GM21723 (cell line): ENCODE measurements at regions not wholly inside any gene's neighbourhood (a gene's known extent, or its start where the extent isn't known, plus 50 kb on each side); places are given as distances from the start of the nearest gene placed in this dataset.
"Not testable (repeated sequence)": the region's sequence is repeated elsewhere in the genome, so short reads cannot be mapped to it uniquely, and the experiment has no call there.

ENCODE experiments used
- ATAC-seq: cut with Tn5 transposase; IDR thresholded peaks from one replicate; pipeline ENCODE4 v1.9.1; 2021; ENCODE audit warnings: mild to moderate bottlenecking, moderate library complexity; ENCODE audit not compliant: unreplicated experiment

DNA sequence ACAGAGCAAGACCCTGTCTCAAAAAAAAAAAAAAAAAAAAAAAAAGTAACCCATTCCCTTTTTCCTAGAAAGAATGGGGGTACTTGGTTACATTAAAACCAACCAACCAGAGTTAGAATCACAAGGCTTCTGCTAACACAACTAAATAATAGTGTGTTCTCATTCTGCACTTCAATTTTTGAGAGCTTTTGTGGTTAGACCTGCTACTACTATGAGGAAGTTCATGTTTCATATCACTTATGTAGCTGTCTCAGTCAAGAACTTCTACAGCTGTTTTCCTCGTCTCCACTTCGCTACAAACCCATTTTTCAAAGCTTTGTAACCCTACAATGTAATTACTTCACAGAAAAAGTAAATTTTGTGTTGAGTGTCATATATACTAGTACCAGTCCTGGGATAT is 58.3 kb downstream of the PDHA2 start:
- ATAC-seq = no peak

DNA sequence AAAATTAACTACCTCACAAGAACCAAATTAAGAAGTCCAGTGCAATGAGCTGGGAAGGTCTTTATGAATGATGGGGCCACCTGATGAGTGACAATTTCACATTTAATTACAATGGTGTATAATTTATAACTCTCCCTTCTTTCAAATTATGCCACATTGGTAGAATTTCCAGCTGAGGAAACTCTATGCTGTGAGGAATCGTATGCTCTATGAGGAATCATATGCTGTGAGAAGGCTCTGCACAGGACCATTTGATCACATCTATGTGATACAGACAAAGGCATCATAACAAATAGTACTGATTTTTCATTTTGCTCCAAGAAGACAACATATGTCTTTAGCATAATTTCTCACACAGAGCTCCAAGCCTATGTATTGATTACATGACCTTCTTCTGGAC is 69.3 kb downstream of the PDHA2 start:
- ATAC-seq = no peak

- ATAC-seq = no peak
These were observed 70.9 kb downstream of the PDHA2 start for GRCh38 chr4:95910749-95911148.

DNA sequence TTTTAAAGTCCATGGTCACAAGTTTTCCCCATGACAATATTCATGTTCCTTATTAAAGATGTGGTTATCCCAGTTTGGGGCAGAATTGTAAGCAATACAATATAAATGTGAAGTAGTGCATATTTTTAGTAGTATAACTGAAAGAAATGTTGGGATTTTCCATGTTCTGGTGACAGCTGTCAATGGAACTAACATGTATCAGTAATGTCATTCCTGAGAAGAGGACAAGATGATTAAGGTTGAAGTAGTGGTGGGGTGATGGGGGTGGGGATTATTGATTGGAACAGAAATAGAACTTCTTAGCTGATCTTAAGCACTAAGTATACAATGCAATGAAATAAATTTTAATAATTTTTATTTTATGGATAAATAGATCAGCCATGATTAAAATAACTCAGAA is 81.6 kb downstream of the PDHA2 start:
- no peak for ATAC-seq

DNA sequence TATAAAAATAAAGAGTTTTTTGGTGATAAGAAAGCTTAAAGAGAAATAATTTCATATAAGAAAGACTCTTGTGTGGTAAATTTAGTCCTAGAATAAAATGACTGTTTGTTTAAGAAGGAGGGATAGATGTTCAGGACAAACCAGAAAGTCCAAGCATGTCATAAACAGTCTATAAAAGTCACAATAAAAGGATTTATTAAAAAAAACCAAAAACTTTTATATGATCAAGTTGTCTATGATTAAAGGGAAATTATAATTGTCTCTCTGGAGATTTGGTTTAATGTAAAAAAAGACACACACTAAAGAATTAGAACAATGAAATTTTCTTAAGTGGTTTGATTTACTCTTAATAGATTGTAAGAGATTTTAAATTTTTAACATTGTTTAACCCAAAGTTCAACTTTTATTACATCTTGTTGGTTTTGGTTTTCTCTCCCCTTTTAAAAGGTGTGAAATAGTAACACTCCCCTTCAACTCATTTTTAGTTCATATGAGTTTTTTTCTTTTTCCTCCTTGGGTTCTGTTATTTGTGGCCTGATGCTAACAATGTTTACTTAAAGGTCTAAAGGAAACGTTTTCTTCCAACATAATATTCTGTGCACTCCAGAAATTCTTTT is 89.7 kb downstream of the PDHA2 start:
- no peak for ATAC-seq

DNA sequence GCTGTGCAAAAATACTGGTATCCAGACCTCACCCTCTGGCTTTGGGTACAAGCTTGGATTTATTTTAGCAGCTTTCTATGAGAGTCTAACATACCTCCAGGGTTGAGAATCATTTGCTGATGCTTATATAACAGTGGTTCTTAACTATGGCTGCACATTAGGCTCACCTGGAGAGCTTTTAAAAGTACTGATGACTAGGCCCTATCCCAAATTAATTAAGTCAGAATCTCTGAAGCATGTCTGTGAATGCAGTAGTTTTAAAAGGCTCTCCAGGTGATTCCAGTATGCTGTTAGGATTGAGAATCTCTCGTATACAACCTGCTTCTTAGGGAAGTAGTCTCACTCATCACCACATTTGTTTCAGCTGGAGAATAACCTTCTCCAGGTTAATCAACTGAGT is 99.2 kb downstream of the PDHA2 start:
- no peak for ATAC-seq

GRCh38 chr4:95949136-95949765 is 109.4 kb downstream of the PDHA2 start:
- no peak for ATAC-seq

DNA sequence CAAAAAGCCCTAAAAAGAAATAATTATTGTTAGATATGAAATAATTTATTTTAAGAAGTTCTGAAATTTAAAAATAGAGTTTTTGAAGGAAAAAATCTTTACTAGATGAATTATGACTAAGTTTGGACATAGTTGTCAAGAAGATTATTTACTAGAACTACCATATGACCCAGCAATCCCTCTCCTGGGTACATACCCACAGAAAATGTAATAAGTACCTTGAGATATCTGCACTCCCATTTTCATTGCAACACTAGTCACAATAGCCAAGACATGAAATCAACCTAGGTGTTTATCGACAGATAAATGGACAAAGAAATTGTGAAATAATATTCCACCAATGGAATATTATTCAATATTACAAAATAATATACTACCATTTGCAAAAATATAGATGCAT is 109.9 kb downstream of the PDHA2 start:
- no peak for ATAC-seq

GRCh38 chr4:95952538-95952937 is 112.6 kb downstream of the PDHA2 start:
- not testable (repeated sequence) for ATAC-seq

DNA sequence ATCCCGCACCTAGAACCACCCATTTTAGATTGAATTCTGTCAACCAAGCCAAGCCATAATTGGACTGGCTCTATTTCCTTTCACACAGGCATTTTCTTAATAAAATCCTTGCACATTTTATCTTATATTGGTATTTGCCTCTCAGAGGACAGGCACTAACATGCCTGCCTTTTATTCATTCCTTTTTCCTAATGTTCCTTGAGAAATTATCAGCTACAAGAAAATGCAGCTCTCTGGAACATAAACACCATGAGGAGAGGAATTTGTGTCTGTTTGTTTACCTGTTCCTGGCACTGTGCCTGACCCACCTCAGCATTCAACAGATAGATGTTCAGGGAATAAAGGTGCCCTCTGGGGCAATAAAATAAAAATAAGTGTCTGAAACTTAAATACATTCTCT is 116.2 kb downstream of the PDHA2 start:
- ATAC-seq = no peak

DNA sequence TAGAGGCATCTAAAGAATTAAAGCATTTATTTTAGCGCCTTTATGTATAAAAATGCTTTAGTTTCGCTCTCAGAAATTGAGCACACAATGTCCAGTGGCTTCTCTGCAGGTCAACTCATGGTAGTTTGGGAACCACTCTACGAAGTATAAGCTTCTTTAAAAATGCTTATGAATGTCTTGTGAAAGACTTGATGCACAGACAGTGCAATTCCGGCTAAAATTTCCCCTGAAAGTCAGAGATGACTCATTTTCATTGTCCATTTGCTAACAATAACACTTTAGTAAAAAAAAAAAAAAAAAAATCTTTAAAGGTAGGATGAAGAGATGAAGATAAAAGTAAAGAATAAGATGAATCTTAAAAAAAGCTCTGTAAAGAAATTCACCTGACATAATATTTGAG is 117.2 kb downstream of the PDHA2 start:
- ATAC-seq = no peak

GRCh38 chr4:95957759-95958158 is 117.9 kb downstream of the PDHA2 start:
- ATAC-seq = no peak

DNA sequence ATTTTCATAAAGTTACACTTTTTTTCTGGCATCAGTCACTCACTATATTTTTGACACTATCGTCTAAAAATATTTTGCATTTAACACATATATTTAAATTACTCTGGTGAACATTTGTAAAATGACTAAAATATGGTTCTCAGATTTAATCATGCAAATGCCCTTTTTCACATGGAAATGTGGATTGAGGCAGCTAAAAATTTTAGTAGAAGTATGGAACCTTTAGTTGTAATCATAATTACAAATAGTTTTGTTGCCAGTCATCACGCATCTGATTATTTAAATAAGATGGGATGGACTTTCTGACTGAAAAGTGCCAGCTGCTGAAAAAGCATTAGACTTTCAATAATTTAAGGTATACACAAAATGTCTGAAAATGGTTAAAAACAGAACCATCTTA is 119.3 kb downstream of the PDHA2 start:
- ATAC-seq = no peak

DNA sequence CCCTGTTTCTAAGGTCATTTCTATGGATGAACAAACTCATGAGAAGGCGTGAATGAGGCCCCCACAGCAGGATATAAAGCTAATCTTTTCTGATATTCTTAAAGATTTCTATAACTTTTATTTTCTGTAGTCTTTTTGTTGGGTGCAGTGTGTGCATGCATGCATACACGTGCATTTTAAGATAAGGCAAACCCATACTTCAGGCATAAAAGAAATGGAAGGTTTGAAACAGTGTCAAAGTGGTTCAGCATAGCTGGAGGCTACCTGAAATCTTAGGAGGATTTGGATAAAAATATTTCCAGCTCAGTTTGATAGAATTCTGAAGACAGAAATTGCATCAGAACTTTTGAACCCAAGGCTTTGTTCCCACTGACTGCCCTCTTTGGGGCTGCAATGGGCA is 119.7 kb downstream of the PDHA2 start:
- ATAC-seq = no peak

GRCh38 chr4:95963456-95963855 is 123.6 kb downstream of the PDHA2 start:
- no peak for ATAC-seq

GRCh38 chr4:95979961-95980876 is 140.3 kb downstream of the PDHA2 start:
- ATAC-seq = no peak

DNA sequence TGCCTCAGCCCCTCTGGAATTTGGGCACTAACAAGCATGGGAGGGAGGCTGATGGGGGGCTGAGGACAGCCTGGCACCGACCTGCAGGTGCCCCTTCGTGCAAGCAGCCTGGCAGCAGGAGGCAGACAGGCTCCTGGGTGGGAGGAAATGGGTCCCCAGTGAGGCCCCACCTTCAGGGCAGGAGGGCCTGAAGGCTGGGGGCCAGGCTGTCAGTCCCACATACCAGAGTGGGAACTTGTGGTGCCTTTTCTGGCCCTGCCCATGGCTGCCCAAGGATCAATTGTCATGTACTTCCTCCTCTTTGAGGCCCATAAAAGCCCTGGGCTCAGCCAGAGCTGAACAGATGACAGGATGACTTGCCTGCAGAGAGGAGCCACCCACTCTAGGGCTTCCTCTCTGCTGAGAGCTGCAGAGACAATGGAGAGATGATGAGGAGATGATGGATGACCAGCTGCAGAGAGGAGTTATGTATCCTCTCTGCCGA is 141.0 kb downstream of the PDHA2 start:
- ATAC-seq = no peak

DNA sequence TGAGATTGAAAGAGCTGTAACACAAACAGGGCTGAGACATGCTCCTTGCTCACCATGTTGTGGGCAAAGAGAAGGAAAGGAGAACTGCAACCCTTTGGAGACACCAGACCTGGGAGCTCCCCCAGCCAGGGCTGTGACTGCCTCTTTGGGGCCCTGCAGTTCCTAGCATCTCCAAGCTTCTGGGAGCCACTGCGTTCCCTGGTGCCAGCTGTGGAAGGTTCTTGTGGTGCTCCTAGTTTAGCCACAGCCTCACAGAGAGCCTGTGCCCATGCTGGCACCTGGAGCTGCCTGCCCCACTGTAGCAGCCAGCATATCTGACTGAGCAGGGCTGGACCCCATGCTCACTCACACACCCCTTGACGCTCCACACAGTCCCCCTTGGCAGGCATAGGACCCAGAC is 141.7 kb downstream of the PDHA2 start:
- ATAC-seq = no peak

DNA sequence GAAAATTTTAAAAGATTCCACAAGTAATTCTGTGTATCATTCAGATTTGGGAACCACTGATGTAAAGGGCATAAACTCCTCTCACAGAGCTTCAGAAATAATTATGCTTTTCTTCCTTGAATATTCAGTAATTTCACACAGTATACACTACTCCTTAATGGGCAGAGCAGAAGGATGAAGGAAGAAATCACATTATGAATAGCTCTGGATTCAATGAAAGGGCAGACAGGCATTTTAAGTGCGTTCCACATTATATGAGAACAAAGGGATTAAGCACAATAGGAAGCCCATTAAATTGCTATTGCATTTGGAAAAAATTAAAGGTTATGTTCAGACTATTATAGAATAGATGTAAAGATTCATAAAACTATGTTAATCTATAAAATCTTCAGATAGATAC is 142.6 kb downstream of the PDHA2 start:
- ATAC-seq = no peak

DNA sequence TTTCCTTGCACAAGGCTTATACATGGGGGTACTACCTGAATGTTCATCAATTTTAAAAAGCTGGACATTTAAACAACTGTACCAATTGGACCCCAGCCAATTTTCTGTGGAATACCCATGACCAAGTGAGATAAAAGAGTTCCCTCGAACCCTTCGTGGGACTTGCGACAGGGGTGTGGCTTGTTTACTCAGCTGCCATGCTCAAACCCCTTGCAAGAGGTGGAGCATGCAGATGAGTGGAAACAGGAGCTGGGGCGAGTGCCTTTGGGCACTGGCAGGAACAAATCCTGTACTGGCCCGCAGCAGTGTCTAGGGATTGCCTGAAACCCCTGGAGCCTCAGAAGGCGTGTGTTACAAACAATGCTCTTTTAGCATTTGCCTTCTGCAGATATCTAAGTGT is 144.2 kb downstream of the PDHA2 start:
- no peak for ATAC-seq

- ATAC-seq = no peak
These were observed 145.2 kb downstream of the PDHA2 start for GRCh38 chr4:95985051-95985450.
